IMR-90 (cell line): ENCODE measurements at regions not wholly inside any gene's neighbourhood (a gene's known extent, or its start where the extent isn't known, plus 50 kb on each side); places are given as distances from the start of the nearest gene placed in this dataset.

ENCODE experiments used
- ATAC-seq: fragments of 200-7000 bp; cut with Tn5 transposase; 2 replicates; pipeline ENCODE4 v1.9.1; 2020; ENCODE audit warnings: low read depth, mild to moderate bottlenecking, moderate library complexity
- BruUV-seq: library from RNA; stranded (reverse); fragments of 400-500 nt; replicated peaks from 2 replicates; lab custom pipeline; 2021; lab: Mats Ljungman, UMichigan
- CTCF ChIA-PET: fragments of 300-600 bp; formaldehyde crosslinking; extraction: SDS; loops from one replicate; lab custom pipeline; 2021; ENCODE audit warnings: antibody characterized with exemption; lab: Yijun Ruan, JAX
- POLR2A ChIA-PET: fragments of 300-600 bp; sonication (Branson Sonifier 250); formaldehyde crosslinking; loops from one replicate; lab custom pipeline; 2022; ENCODE audit warnings: antibody characterized with exemption; ENCODE audit not compliant: unreplicated experiment; lab: Charles Lee
- DNase-seq: peaks from one replicate; pipeline ENCODE4 v3.0.0; 2013
- H2AFZ ChIP-seq: replicated peaks from 2 replicates; pipeline ENCODE3; 2013; ENCODE audit warnings: low read length, mild to moderate bottlenecking; ENCODE audit not compliant: poor library complexity
- H2AK5ac ChIP-seq: 2 replicates; pipeline ENCODE4 v1.6.1; 2013; ENCODE audit warnings: low read depth, low read length, inconsistent platforms
- H2AK9ac ChIP-seq: replicated peaks from 2 replicates; pipeline ENCODE3; 2013; ENCODE audit warnings: mild to moderate bottlenecking, low read depth, low read length, moderate library complexity; ENCODE audit not compliant: poor library complexity
- H2BK120ac ChIP-seq: 2 replicates; pipeline ENCODE4 v1.6.1; 2013; ENCODE audit warnings: low read depth, low read length, inconsistent platforms
- H2BK15ac ChIP-seq: 3 replicates; pipeline ENCODE4 v1.6.1; 2013; ENCODE audit warnings: low read depth, low read length, inconsistent platforms
- H2BK20ac ChIP-seq: 2 replicates; pipeline ENCODE4 v1.6.1; 2013; ENCODE audit warnings: low read depth, mild to moderate bottlenecking, inconsistent platforms, low read length, moderate library complexity
- H2BK5ac ChIP-seq: 2 replicates; pipeline ENCODE4 v1.6.1; 2013; ENCODE audit warnings: mild to moderate bottlenecking, low read depth, low read length, inconsistent platforms; ENCODE audit not compliant: poor library complexity, severe bottlenecking
- H3K14ac ChIP-seq: replicated peaks from 2 replicates; pipeline ENCODE4 v1.6.1; 2013; ENCODE audit warnings: low read depth, low read length, inconsistent platforms
- H3K18ac ChIP-seq: 2 replicates; pipeline ENCODE4 v1.6.1; 2013; ENCODE audit warnings: low read depth, low read length, control low read depth
- H3K23ac ChIP-seq: 2 replicates; pipeline ENCODE4 v1.6.1; 2013; ENCODE audit warnings: low read depth, low read length, inconsistent platforms
- H3K27ac ChIP-seq: 2 replicates; pipeline ENCODE4 v1.5.1; 2013; ENCODE audit warnings: mild to moderate bottlenecking, control low read depth, low read length; ENCODE audit not compliant: insufficient read depth
- H3K27me3 ChIP-seq: 2 replicates; pipeline ENCODE4 v1.6.1; 2013; ENCODE audit warnings: low read length; ENCODE audit not compliant: control insufficient read depth, insufficient read depth
- H3K36me3 ChIP-seq: 2 replicates; pipeline ENCODE4 v1.6.1; 2013; ENCODE audit warnings: low read length, mixed read lengths; ENCODE audit not compliant: control insufficient read depth, insufficient read depth
- H3K4ac ChIP-seq: 2 replicates; pipeline ENCODE4 v1.6.1; 2013; ENCODE audit warnings: low read depth, low read length, inconsistent platforms
- H3K4me1 ChIP-seq: 2 replicates; pipeline ENCODE4 v1.6.1; 2013; ENCODE audit warnings: low read length, mixed read lengths; ENCODE audit not compliant: control insufficient read depth, insufficient read depth
- H3K4me2 ChIP-seq: 2 replicates; pipeline ENCODE4 v1.6.1; 2013; ENCODE audit warnings: low read depth, mild to moderate bottlenecking, control low read depth, low read length, moderate library complexity
- H3K4me3 ChIP-seq: 2 replicates; pipeline ENCODE4 v1.5.1; 2013; ENCODE audit warnings: low read depth, mild to moderate bottlenecking, control low read depth, low read length, moderate library complexity; ENCODE audit not compliant: insufficient read depth
- H3K56ac ChIP-seq: 2 replicates; pipeline ENCODE4 v1.6.1; 2013; ENCODE audit warnings: low read length, inconsistent platforms; ENCODE audit not compliant: insufficient read depth; ENCODE audit errors: extremely low read depth
- H3K79me1 ChIP-seq, 2 experiments: 2 replicates each; pipeline ENCODE4 v1.6.1; 2013; ENCODE audit warnings: low read length in 2 of 2, inconsistent platforms in 1 of 2, low read depth in 1 of 2
- H3K9ac ChIP-seq: 2 replicates; pipeline ENCODE4 v1.6.1; 2013; ENCODE audit warnings: low read depth, low read length, control low read depth
- H3K9me1 ChIP-seq: 2 replicates; pipeline ENCODE4 v1.6.1; 2013; ENCODE audit warnings: low read length, inconsistent platforms; ENCODE audit not compliant: insufficient read depth
- H3K9me3 ChIP-seq: 2 replicates; pipeline ENCODE4 v1.6.1; 2013; ENCODE audit warnings: low read length; ENCODE audit not compliant: control insufficient read depth, insufficient read depth
- H4K20me1 ChIP-seq: 2 replicates; pipeline ENCODE4 v1.6.1; 2013; ENCODE audit warnings: low read length, inconsistent platforms; ENCODE audit not compliant: insufficient read depth
- H4K5ac ChIP-seq: 2 replicates; pipeline ENCODE4 v1.6.1; 2013; ENCODE audit warnings: mild to moderate bottlenecking, low read depth, low read length, control low read depth
- H4K8ac ChIP-seq, 2 experiments: 2 replicates each; pipeline ENCODE4 v1.6.1; 2013; ENCODE audit warnings: low read depth in 2 of 2, low read length in 2 of 2, control low read depth in 1 of 2, inconsistent platforms in 1 of 2
- H4K91ac ChIP-seq: 2 replicates; pipeline ENCODE4 v1.6.1; 2013; ENCODE audit warnings: low read depth, low read length, inconsistent platforms; ENCODE audit not compliant: insufficient read depth
- CTCF ChIP-seq: conservative IDR thresholded peaks from 2 replicates; pipeline ENCODE4 v1.5.1; 2012; ENCODE audit warnings: mild to moderate bottlenecking, low read depth, low read length, improper control_type of control experiment
- MAFK ChIP-seq: IDR thresholded peaks from 2 replicates; pipeline ENCODE4 v1.6.1; 2012; ENCODE audit warnings: low read depth, low read length, improper control_type of control experiment
- MAZ ChIP-seq: IDR thresholded peaks from 2 replicates; pipeline ENCODE4 v1.6.1; 2012; ENCODE audit warnings: low read depth, mild to moderate bottlenecking, low read length, improper control_type of control experiment, moderate library complexity, borderline replicate concordance
- MXI1 ChIP-seq: IDR thresholded peaks from 2 replicates; pipeline ENCODE4 v1.6.1; 2012; ENCODE audit warnings: low read depth, mild to moderate bottlenecking, low read length, moderate library complexity, borderline replicate concordance
- RAD21 ChIP-seq: IDR thresholded peaks from 2 replicates; pipeline ENCODE4 v1.6.1; 2012; ENCODE audit warnings: low read length, improper control_type of control experiment
- RFX5 ChIP-seq: IDR thresholded peaks from 2 replicates; pipeline ENCODE4 v1.8.0; 2012; ENCODE audit warnings: low read depth, mild to moderate bottlenecking, low read length, moderate library complexity
- SMC3 ChIP-seq: fragments of 150-350 bp; IDR thresholded peaks from 2 replicates; pipeline ENCODE4 v1.6.1; 2016; ENCODE audit warnings: low read depth, mild to moderate bottlenecking, antibody characterized with exemption, low read length, moderate library complexity
- WGBS, 2 experiments: methylation state at CpG; one replicate each; pipeline versions ENCODE4 v1.1.5 to v1.1.7; 2013; ENCODE audit warnings: missing lambda C conversion rate in 2 of 2; ENCODE audit not compliant: insufficient read length in 1 of 2; ENCODE audit errors: extremely low coverage in 2 of 2; 5-methylcytosine and 5-hydroxymethylcytosine counted together
- dilution Hi-C: fragments of 300-500 bp; cut with HindIII; formaldehyde crosslinking; loops from one replicate; pipeline ENCODE4 v1.14.3; 2018; ENCODE audit warnings: low sequenced_read_pairs; ENCODE audit not compliant: unreplicated experiment
- in situ Hi-C: fragments of 300-500 bp; cut with MboI; formaldehyde crosslinking; loops from 3 replicates; pipeline ENCODE4 v1.14.3; 2019; ENCODE audit warnings: low sequenced_read_pairs, inconsistent platforms, mixed read lengths
- intact Hi-C: fragments of 100-400 bp; cut with micrococcal nuclease; formaldehyde crosslinking; loops from 2 replicates; pipeline ENCODE4 v1.10.0; 2022

GRCh38 chr7:70856901-70857630 is 274.9 kb upstream of the GALNT17 start:
- no peak overlapping the region for H4K5ac ChIP-seq
- TF ChIP-seq RAD21: peak; percentile 67
- no peak for TF ChIP-seq MAFK
- no peak for TF ChIP-seq RFX5
- TF ChIP-seq MXI1: no peak
- peak; percentile 53 for TF ChIP-seq SMC3
- TF ChIP-seq MAZ: no peak
- TF ChIP-seq CTCF: peak; percentile 68
- no peak overlapping the region for H4K8ac ChIP-seq
- H3K9me3 ChIP-seq: no peaks in the 10 kb centered on the region
- no peak overlapping the region for H4K91ac ChIP-seq
- no peak overlapping the region for H3K14ac ChIP-seq
- no peak overlapping the region for H2BK120ac ChIP-seq
- H3K56ac ChIP-seq: no peak overlapping the region
- BruUV-seq: no TSS peak
- no peaks in the 10 kb centered on the region for H3K79me1 ChIP-seq
- intact Hi-C loops (no loop called here), in situ Hi-C loops (loop anchor here (25.0 kb wide), 2 partner anchors 1780 to 1930 kb away; no protein-coding TSS in a partner anchor), dilution Hi-C loops (no loop called here)
- no peak overlapping the region for H3K4ac ChIP-seq
- no peak overlapping the region for H2AK5ac ChIP-seq
- no peak overlapping the region for H3K9ac ChIP-seq
- no peak overlapping the region for H3K18ac ChIP-seq
- no peak overlapping the region for H3K4me3 ChIP-seq
- H2BK20ac ChIP-seq: no peak overlapping the region
- CTCF ChIA-PET: no interaction called here
- no peaks in the 10 kb centered on the region for H3K9me1 ChIP-seq
- no peaks in the 10 kb centered on the region for H3K36me3 ChIP-seq
- no peak overlapping the region for H2BK5ac ChIP-seq
- POLR2A ChIA-PET: no interaction called here
- H3K27me3 ChIP-seq: no peaks in the 10 kb centered on the region
- no peaks in the 10 kb centered on the region for H4K20me1 ChIP-seq
- H3K27ac ChIP-seq: no peak overlapping the region
- ATAC-seq (no peak), DNase-seq (peak; percentile 33)
- no peak overlapping the region for H2AK9ac ChIP-seq
- H3K4me2 ChIP-seq: no peak overlapping the region
- H2AFZ ChIP-seq: no peak overlapping the region
- H2BK15ac ChIP-seq: no peak overlapping the region
- WGBS, 2 experiments: 40% methylated on average over 1 of the region's 4 CpGs; no CpG with 5 or more reads in 1 of the 2 experiments
- no peaks in the 10 kb centered on the region for H3K4me1 ChIP-seq
- H3K23ac ChIP-seq: no peak overlapping the region
